Large intestine (tissue), 3 donors: ENCODE measurements at regions not wholly inside any gene's neighbourhood (a gene's known extent, or its start where the extent isn't known, plus 50 kb on each side); places are given as distances from the start of the nearest gene placed in this dataset.

ENCODE experiments used
- DNase-seq, 2 donors: peaks; one replicate each; pipeline versions ENCODE4 v3.0.0 to v3.0.0-alpha.2; 2013
- H3K27ac ChIP-seq: one replicate; pipeline ENCODE4 v1.5.1; 2013; ENCODE audit warnings: low read length
- H3K27me3 ChIP-seq: 2 replicates; pipeline ENCODE4 v1.6.1; 2013; ENCODE audit warnings: low read length; ENCODE audit not compliant: control insufficient read depth, insufficient read depth
- H3K36me3 ChIP-seq: 2 replicates; pipeline ENCODE4 v1.6.1; 2013; ENCODE audit warnings: low read length; ENCODE audit not compliant: control insufficient read depth, insufficient read depth
- H3K4me1 ChIP-seq: one replicate; pipeline ENCODE4 v1.6.1; 2013; ENCODE audit warnings: low read length; ENCODE audit not compliant: control insufficient read depth, insufficient read depth
- H3K4me3 ChIP-seq: one replicate; pipeline ENCODE4 v1.5.1; 2013; ENCODE audit warnings: low read length
- H3K9me3 ChIP-seq: one replicate; pipeline ENCODE4 v1.6.1; 2013; ENCODE audit warnings: mild to moderate bottlenecking, low read depth, low read length, moderate library complexity; ENCODE audit not compliant: control insufficient read depth
- WGBS: methylation state at CpG from one replicate; pipeline ENCODE4 v1.1.5; 2013; ENCODE audit warnings: low lambda C conversion rate; ENCODE audit not compliant: insufficient coverage; 5-methylcytosine and 5-hydroxymethylcytosine counted together

GRCh38 chr4:35900286-35901243 lies 343.7 kb downstream of the ARAP2 start:
- H3K9me3 ChIP-seq = no peaks in the 10 kb centered on the region
- H3K4me1 ChIP-seq = no peaks in the 10 kb centered on the region
- WGBS = no CpG with 5 or more reads among the region's 10 CpGs
- H3K4me3 ChIP-seq = no peak overlapping the region
- no peak for DNase-seq
- H3K36me3 ChIP-seq = no peaks in the 10 kb centered on the region
- no peak overlapping the region for H3K27ac ChIP-seq
- H3K27me3 ChIP-seq = no peaks in the 10 kb centered on the region

- H3K27me3 ChIP-seq = no peaks in the 10 kb centered on the region
- DNase-seq = no peak
- no peak overlapping the region for H3K4me3 ChIP-seq
- no peak overlapping the region for H3K27ac ChIP-seq
- no peaks in the 10 kb centered on the region for H3K36me3 ChIP-seq
- no peaks in the 10 kb centered on the region for H3K9me3 ChIP-seq
- WGBS = no CpG with 5 or more reads among the region's 2 CpGs
- no peaks in the 10 kb centered on the region for H3K4me1 ChIP-seq
These were observed 332.1 kb downstream of the ARAP2 start for GRCh38 chr4:35912174-35912573.

- Histone ChIP-seq H3K4me1 (no peaks in the 10 kb centered on the region), H3K4me3 (no peak overlapping the region), H3K27ac (no peak overlapping the region), H3K36me3 (no peaks in the 10 kb centered on the region), H3K27me3 (no peaks in the 10 kb centered on the region), H3K9me3 (no peaks in the 10 kb centered on the region)
- WGBS = no CpG with 5 or more reads among the region's 1 CpG
- no peak for DNase-seq
These were observed 325.8 kb downstream of the ARAP2 start for GRCh38 chr4:35918491-35918977.

- no peaks in the 10 kb centered on the region for H3K9me3 ChIP-seq
- H3K36me3 ChIP-seq = no peaks in the 10 kb centered on the region
- H3K4me1 ChIP-seq = no peaks in the 10 kb centered on the region
- no peak for DNase-seq
- 86% methylated on average over 1 of the region's 3 CpGs for WGBS
- H3K27me3 ChIP-seq = no peaks in the 10 kb centered on the region
- H3K27ac ChIP-seq = no peak overlapping the region
- no peak overlapping the region for H3K4me3 ChIP-seq
These were observed 318.5 kb downstream of the ARAP2 start for GRCh38 chr4:35925806-35926205.

GRCh38 chr4:35926788-35927187 lies 317.5 kb downstream of the ARAP2 start:
- Histone ChIP-seq H3K9me3 (no peaks in the 10 kb centered on the region), H3K27me3 (no peaks in the 10 kb centered on the region), H3K27ac (no peak overlapping the region), H3K4me3 (no peak overlapping the region), H3K36me3 (no peaks in the 10 kb centered on the region), H3K4me1 (no peaks in the 10 kb centered on the region)
- no CpG with 5 or more reads among the region's 3 CpGs for WGBS
- DNase-seq = no peak

- H3K36me3 ChIP-seq = no peaks in the 10 kb centered on the region
- H3K4me3 ChIP-seq = no peak overlapping the region
- 40% methylated on average over 2 of the region's 3 CpGs for WGBS
- H3K4me1 ChIP-seq = no peaks in the 10 kb centered on the region
- H3K27ac ChIP-seq = no peak overlapping the region
- H3K9me3 ChIP-seq = no peaks in the 10 kb centered on the region
- no peaks in the 10 kb centered on the region for H3K27me3 ChIP-seq
- DNase-seq = no peak
These were observed 310.4 kb downstream of the ARAP2 start for GRCh38 chr4:35933901-35934300.

GRCh38 chr4:35934320-35934981 lies 309.9 kb downstream of the ARAP2 start:
- peak in 1 of 2 donors; percentile 2 for DNase-seq

GRCh38 chr4:35938936-35939335 lies 305.4 kb downstream of the ARAP2 start:
- Histone ChIP-seq H3K4me3 (no peak overlapping the region), H3K27me3 (no peaks in the 10 kb centered on the region), H3K9me3 (no peaks in the 10 kb centered on the region), H3K36me3 (no peaks in the 10 kb centered on the region), H3K4me1 (no peaks in the 10 kb centered on the region), H3K27ac (no peak overlapping the region)
- 92% methylated on average over 2 of the region's 3 CpGs for WGBS
- no peak for DNase-seq

More at GRCh38 chr4:35934320-35934981, 309.9 kb downstream of the ARAP2 start:
- WGBS = 50% methylated on average over 5 of the region's 5 CpGs
- no peak overlapping the region for H3K27ac ChIP-seq
- H3K4me3 ChIP-seq = no peak overlapping the region
- no peaks in the 10 kb centered on the region for H3K36me3 ChIP-seq
- H3K4me1 ChIP-seq = no peaks in the 10 kb centered on the region
- no peaks in the 10 kb centered on the region for H3K9me3 ChIP-seq
- H3K27me3 ChIP-seq = no peaks in the 10 kb centered on the region

GRCh38 chr4:35939751-35940150 lies 304.6 kb downstream of the ARAP2 start:
- Histone ChIP-seq H3K27ac (no peak overlapping the region), H3K4me1 (no peaks in the 10 kb centered on the region), H3K9me3 (no peaks in the 10 kb centered on the region), H3K4me3 (no peak overlapping the region), H3K27me3 (no peaks in the 10 kb centered on the region), H3K36me3 (no peaks in the 10 kb centered on the region)
- no peak for DNase-seq
- no CpG with 5 or more reads among the region's 1 CpG for WGBS

GRCh38 chr4:35942092-35942491 lies 302.2 kb downstream of the ARAP2 start:
- Histone ChIP-seq H3K9me3 (no peaks in the 10 kb centered on the region), H3K4me1 (no peaks in the 10 kb centered on the region), H3K4me3 (no peak overlapping the region), H3K27me3 (no peaks in the 10 kb centered on the region), H3K36me3 (no peaks in the 10 kb centered on the region), H3K27ac (no peak overlapping the region)
- no peak for DNase-seq
- WGBS = 100% methylated on average over 1 of the region's 2 CpGs
